H1 (cell line): ENCODE measurements at regions not wholly inside any gene's neighbourhood (a gene's known extent, or its start where the extent isn't known, plus 50 kb on each side); places are given as distances from the start of the nearest gene placed in this dataset.

Experiments used
- CTCF ChIA-PET: fragments of 300-600 bp; sonication (Branson Sonifier 250); formaldehyde crosslinking; loops from one replicate; lab custom pipeline; 2021; ENCODE audit not compliant: partially characterized antibody; lab: Charles Lee
- POLR2A ChIA-PET: fragments of 300-600 bp; sonication (Branson Sonifier 250); formaldehyde crosslinking; loops from one replicate; lab custom pipeline; 2021; ENCODE audit warnings: inconsistent platforms; ENCODE audit not compliant: partially characterized antibody; lab: Charles Lee
- DNase-seq, 2 experiments: peaks; one replicate each; pipeline versions ENCODE4 v3.0.0 to v3.0.0-alpha.2; 2010 to 2022; ENCODE audit warnings: low spot score in 2 of 2, low read depth in 1 of 2, mixed read lengths in 1 of 2
- FAIRE-seq: peaks from 2 replicates; lab custom pipeline; 2011; peaks lifted over from hg19 to GRCh38; lab: Jason Lieb, UNC
- H2AFZ ChIP-seq: 2 replicates; pipeline ENCODE4 v1.8.1; 2012; ENCODE audit warnings: low read length, inconsistent platforms
- H2AK5ac ChIP-seq: 2 replicates; pipeline ENCODE4 v1.6.1; 2013; ENCODE audit warnings: low read depth, low read length
- H2BK120ac ChIP-seq: replicated peaks from 2 replicates; pipeline ENCODE3; 2013; ENCODE audit warnings: low read depth, low read length, inconsistent platforms
- H2BK12ac ChIP-seq: 2 replicates; pipeline ENCODE4 v1.6.1; 2013; ENCODE audit warnings: low read depth, low read length
- H2BK15ac ChIP-seq: 2 replicates; pipeline ENCODE4 v1.6.1; 2013; ENCODE audit warnings: low read length
- H2BK20ac ChIP-seq: 2 replicates; pipeline ENCODE4 v1.6.1; 2013; ENCODE audit warnings: low read length
- H2BK5ac ChIP-seq: 2 replicates; pipeline ENCODE4 v1.6.1; 2013; ENCODE audit warnings: low read depth, low read length
- H3K14ac ChIP-seq: 2 replicates; pipeline ENCODE4 v1.6.1; 2013; ENCODE audit warnings: inconsistent platforms; ENCODE audit not compliant: insufficient read length
- H3K18ac ChIP-seq: 2 replicates; pipeline ENCODE4 v1.6.1; 2013; ENCODE audit warnings: low read length; ENCODE audit errors: extremely low read depth
- H3K23ac ChIP-seq: 2 replicates; pipeline ENCODE4 v1.6.1; 2013; ENCODE audit warnings: inconsistent platforms; ENCODE audit not compliant: insufficient read length
- H3K23me2 ChIP-seq: 2 replicates; pipeline ENCODE4 v1.6.1; 2013; ENCODE audit warnings: low read depth, low read length
- H3K27ac ChIP-seq: 2 replicates; pipeline ENCODE4 v1.6.1; 2011; ENCODE audit warnings: low read depth, low read length, inconsistent platforms
- H3K27me3 ChIP-seq, 4 experiments: replicated peaks in 1 of 4; 1 replicate in 1 of 4; 2 replicates in 3 of 4; pipeline versions ENCODE4 v1.6.1 to v1.8.1; 2011 to 2013; ENCODE audit warnings: low read length in 3 of 4, mild to moderate bottlenecking in 3 of 4, inconsistent platforms in 2 of 4, mixed read lengths in 2 of 4, moderate library complexity in 1 of 4; ENCODE audit not compliant: control insufficient read depth in 3 of 4, insufficient read depth in 3 of 4; ENCODE audit errors: extremely low read depth in 1 of 4
- H3K36me3 ChIP-seq, 4 experiments: 2 replicates each; pipeline versions ENCODE4 v1.6.1 to v1.8.1; 2011 to 2013; ENCODE audit warnings: mild to moderate bottlenecking in 4 of 4, low read length in 3 of 4, moderate library complexity in 2 of 4, control low read depth in 1 of 4, inconsistent platforms in 1 of 4; ENCODE audit not compliant: insufficient read depth in 4 of 4, control insufficient read depth in 2 of 4
- H3K4ac ChIP-seq: replicated peaks from 2 replicates; pipeline ENCODE3; 2013; ENCODE audit warnings: low read length, low read depth, mixed read lengths, inconsistent platforms; ENCODE audit not compliant: insufficient read length
- H3K4me1 ChIP-seq, 4 experiments: replicated peaks in 1 of 4; 1 replicate in 1 of 4; 2 replicates in 3 of 4; pipeline versions ENCODE4 v1.6.1 to v1.8.1; 2011 to 2013; ENCODE audit warnings: low read length in 3 of 4, inconsistent platforms in 2 of 4, mixed read lengths in 1 of 4; ENCODE audit not compliant: insufficient read depth in 4 of 4, control insufficient read depth in 3 of 4
- H3K4me2 ChIP-seq, 2 experiments: 2 replicates each; pipeline versions ENCODE4 v1.6.1 to v1.8.1; 2011 to 2013; ENCODE audit warnings: low read depth in 2 of 2, low read length in 2 of 2, control low read depth in 1 of 2, inconsistent platforms in 1 of 2, mild to moderate bottlenecking in 1 of 2; ENCODE audit not compliant: insufficient read depth in 1 of 2
- H3K4me3 ChIP-seq, 4 experiments: fragments of 200-600, 300-600 bp in 1 of 4; sonication (generic), shearing (Covaris generic), sonication (Bioruptor Twin) in 1 of 4; 2 replicates each; pipeline versions ENCODE4 v1.5.1 to v1.8.1; 2011 to 2016; ENCODE audit warnings: low read length in 4 of 4, low read depth in 3 of 4, control low read depth in 2 of 4, inconsistent platforms in 2 of 4, mild to moderate bottlenecking in 2 of 4, mixed read lengths in 1 of 4, moderate library complexity in 1 of 4; ENCODE audit not compliant: insufficient read depth in 2 of 4; ENCODE audit errors: extremely low read depth in 1 of 4
- H3K56ac ChIP-seq: replicated peaks from 2 replicates; pipeline ENCODE3; 2013; ENCODE audit warnings: low read depth, mild to moderate bottlenecking, mixed read lengths, low read length, inconsistent platforms; ENCODE audit not compliant: insufficient read length
- H3K79me1 ChIP-seq: 2 replicates; pipeline ENCODE4 v1.6.1; 2013; ENCODE audit warnings: low read depth, low read length, control low read depth
- H3K79me2 ChIP-seq, 2 experiments: 2 replicates each; pipeline versions ENCODE4 v1.6.1 to v1.8.1; 2012 to 2013; ENCODE audit warnings: low read length in 2 of 2, mild to moderate bottlenecking in 2 of 2, inconsistent platforms in 1 of 2; ENCODE audit not compliant: insufficient read depth in 2 of 2, control insufficient read depth in 1 of 2
- H3K9ac ChIP-seq, 4 experiments: replicated peaks in 1 of 4; 1 replicate in 1 of 4; 2 replicates in 3 of 4; pipeline versions ENCODE4 v1.6.1 to v1.8.1; 2011 to 2013; ENCODE audit warnings: low read depth in 3 of 4, low read length in 3 of 4, control low read depth in 2 of 4, mild to moderate bottlenecking in 2 of 4, moderate library complexity in 2 of 4, inconsistent platforms in 1 of 4; ENCODE audit errors: extremely low read depth in 1 of 4
- H3K9me3 ChIP-seq, 2 experiments: 2 replicates each; pipeline versions ENCODE4 v1.6.1 to v1.8.1; 2012 to 2013; ENCODE audit warnings: mild to moderate bottlenecking in 2 of 2, moderate library complexity in 2 of 2, control low read depth in 1 of 2, inconsistent platforms in 1 of 2, low read depth in 1 of 2, low read length in 1 of 2, mixed read lengths in 1 of 2; ENCODE audit not compliant: insufficient read depth in 2 of 2
- H4K20me1 ChIP-seq, 2 experiments: replicated peaks in 1 of 2; 2 replicates each; pipeline versions ENCODE3 to v1.8.1; 2011 to 2013; ENCODE audit warnings: inconsistent platforms in 2 of 2, low read length in 2 of 2, mild to moderate bottlenecking in 1 of 2; ENCODE audit not compliant: insufficient read depth in 2 of 2, control insufficient read depth in 1 of 2
- H4K5ac ChIP-seq: 2 replicates; pipeline ENCODE4 v1.6.1; 2013; ENCODE audit warnings: low read length, low read depth, mixed read lengths, inconsistent platforms; ENCODE audit not compliant: insufficient read length
- H4K8ac ChIP-seq: 2 replicates; pipeline ENCODE4 v1.8.0; 2013; ENCODE audit warnings: mild to moderate bottlenecking, moderate library complexity, low read length, inconsistent platforms; ENCODE audit not compliant: insufficient read depth; ENCODE audit errors: extremely low read depth
- H4K91ac ChIP-seq: replicated peaks from 2 replicates; pipeline ENCODE3; 2013; ENCODE audit warnings: low read length, mixed read lengths, inconsistent platforms; ENCODE audit not compliant: insufficient read length
- BCL11A ChIP-seq, 2 experiments: IDR thresholded peaks; one replicate each; pipeline ENCODE4 v1.6.1; 2011; ENCODE audit warnings: low read depth in 2 of 2, low read length in 2 of 2, mild to moderate bottlenecking in 2 of 2
- CHD1 ChIP-seq: IDR thresholded peaks from 2 replicates; pipeline ENCODE4 v1.6.1; 2012; ENCODE audit warnings: low read depth, low read length, improper control_type of control experiment
- FOSL1 ChIP-seq: IDR thresholded peaks from 2 replicates; pipeline ENCODE4 v1.6.1; 2011; ENCODE audit warnings: mild to moderate bottlenecking, low read depth, low read length, moderate library complexity; ENCODE audit not compliant: insufficient read depth
- GTF2F1 ChIP-seq: IDR thresholded peaks from 2 replicates; pipeline ENCODE4 v1.6.1; 2012; ENCODE audit warnings: low read depth, low read length, improper control_type of control experiment, borderline replicate concordance
- JUN ChIP-seq: IDR thresholded peaks from 2 replicates; pipeline ENCODE4 v1.6.1; 2011; ENCODE audit warnings: low read depth, mild to moderate bottlenecking, improper control_type of control experiment, low read length
- JUND ChIP-seq: IDR thresholded peaks from 2 replicates; pipeline ENCODE4 v1.6.1; 2011; ENCODE audit warnings: mild to moderate bottlenecking, improper control_type of control experiment, low read length
- KDM1A ChIP-seq: fragments of 200-600, 300-600 bp; sonication (generic); IDR thresholded peaks from 2 replicates; pipeline ENCODE4 v1.7.1; 2016; ENCODE audit warnings: mild to moderate bottlenecking, low read length, borderline replicate concordance
- PHF8 ChIP-seq: fragments of 200-600 bp; sonication (generic); conservative IDR thresholded peaks from 2 replicates; pipeline ENCODE4 v1.7.1; 2012; ENCODE audit warnings: low read depth, mild to moderate bottlenecking, inconsistent platforms, low read length, moderate library complexity
- RXRA ChIP-seq: IDR thresholded peaks from 2 replicates; pipeline ENCODE4 v1.6.1; 2011; ENCODE audit warnings: low read depth, mild to moderate bottlenecking, low read length, moderate library complexity; ENCODE audit not compliant: insufficient read depth
- SIN3A ChIP-seq, 2 experiments: IDR thresholded peaks in 1 of 2; conservative IDR thresholded peaks in 1 of 2; 2 replicates each; pipeline ENCODE4 v1.6.1; 2011 to 2012; ENCODE audit warnings: low read length in 2 of 2, improper control_type of control experiment in 1 of 2, low read depth in 1 of 2, mild to moderate bottlenecking in 1 of 2
- SIX5 ChIP-seq: IDR thresholded peaks from 2 replicates; pipeline ENCODE4 v1.6.1; 2011; ENCODE audit warnings: mild to moderate bottlenecking, low read depth, low read length
- SP1 ChIP-seq: IDR thresholded peaks from 2 replicates; pipeline ENCODE4 v1.6.1; 2011; ENCODE audit warnings: low read depth, low read length
- TAF1 ChIP-seq: IDR thresholded peaks from 2 replicates; pipeline ENCODE4 v1.6.1; 2011; ENCODE audit warnings: mild to moderate bottlenecking, low read depth, low read length
- USF2 ChIP-seq: IDR thresholded peaks from 2 replicates; pipeline ENCODE4 v1.6.1; 2011; ENCODE audit warnings: low read length, improper control_type of control experiment
- WGBS, 2 experiments: shearing (Covaris generic) in 1 of 2; methylation state at CpG; one replicate each; pipeline versions ENCODE4 v1.1.6 to v1.1.7; 2013 to 2015; ENCODE audit warnings: low lambda C conversion rate in 2 of 2, mixed read lengths in 2 of 2, inconsistent platforms in 1 of 2, low coverage in 1 of 2, missing lambda C conversion rate in 1 of 2; ENCODE audit not compliant: insufficient replicate concordance in 2 of 2, insufficient coverage in 1 of 2, insufficient read length in 1 of 2; ENCODE audit errors: extremely low coverage in 1 of 2, missing lambda C conversion rate in 1 of 2; 5-methylcytosine and 5-hydroxymethylcytosine counted together

DNA sequence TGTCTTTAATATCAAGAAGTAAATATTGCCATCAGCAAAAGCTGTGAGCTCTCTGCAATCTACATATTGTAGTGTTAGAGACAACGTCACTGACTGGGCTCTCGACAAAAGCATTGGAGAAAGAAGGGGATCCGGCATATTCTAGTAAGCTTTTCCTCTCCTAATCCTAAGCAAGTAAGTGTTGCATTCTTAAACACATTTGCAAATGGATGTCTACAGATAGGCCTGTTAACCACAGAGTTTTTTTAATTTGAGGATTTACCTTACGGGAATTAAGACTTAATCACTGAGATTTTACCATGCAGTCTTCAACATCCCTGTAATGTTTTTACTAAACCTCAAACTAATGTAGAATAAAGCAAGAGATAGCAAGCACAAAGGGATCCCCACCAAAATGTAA is 426.5 kb upstream of the CAMK1G start:
- no peak overlapping the region for H2BK20ac ChIP-seq
- no peaks in the 10 kb centered on the region for H3K36me3 ChIP-seq
- no peak overlapping the region for H4K91ac ChIP-seq
- CTCF ChIA-PET: interaction anchor here (0.6 to 1.0 kb wide), 2 partner anchors 35 to 1537 kb away, joined by 3 to 4 read pairs; no protein-coding TSS in a partner anchor
- no peak overlapping the region for H3K4me3 ChIP-seq
- no peak overlapping the region for H3K23ac ChIP-seq
- POLR2A ChIA-PET: interaction anchor here (0.6 kb wide), 1 partner anchor 324 kb away, joined by 3 read pairs; no protein-coding TSS in a partner anchor
- no peak overlapping the region for H3K27ac ChIP-seq
- no peak overlapping the region for H2BK120ac ChIP-seq
- H3K4me2 ChIP-seq: no peak overlapping the region; a peak in 2 of 4 replicates
- DNase-seq: no peak
- H3K14ac ChIP-seq: no peak overlapping the region
- H2BK12ac ChIP-seq: no peak overlapping the region
- H2BK15ac ChIP-seq: no peak overlapping the region
- peak overlapping the region; percentile 2 for H4K5ac ChIP-seq
- no peak overlapping the region for H2AK5ac ChIP-seq
- no peaks in the 10 kb centered on the region for H3K23me2 ChIP-seq
- H3K79me1 ChIP-seq: no peaks in the 10 kb centered on the region
- H3K79me2 ChIP-seq: no peaks in the 10 kb centered on the region
- no peak overlapping the region for H2AFZ ChIP-seq
- H3K9ac ChIP-seq: no peak overlapping the region
- H4K20me1 ChIP-seq: no peaks in the 10 kb centered on the region
- peaks cover 4 to 18% (median 12%) of the 10 kb centered on the region in 4 experiments; a peak in 6 of 7 replicates for H3K4me1 ChIP-seq
- H3K56ac ChIP-seq: no peak overlapping the region
- no peaks in the 10 kb centered on the region for H3K27me3 ChIP-seq
- H2BK5ac ChIP-seq: peak overlapping the region; percentile 14; the same call in 1 of the 2 replicates
- H4K8ac ChIP-seq: no peak overlapping the region
- H3K18ac ChIP-seq: no peak overlapping the region
- no peak overlapping the region for H3K4ac ChIP-seq
- no peak for FAIRE-seq
- no peaks in the 10 kb centered on the region for H3K9me3 ChIP-seq
- WGBS, 2 experiments: 61% methylated on average over 4 of the region's 4 CpGs; no CpG with 5 or more reads in 1 of the 2 experiments
- TF ChIP-seq JUN: no peak
- no peak for TF ChIP-seq FOSL1
- no peak for TF ChIP-seq PHF8
- no peak for TF ChIP-seq SIN3A (conservative IDR thresholded peaks at IDR 0.05 in 1 of 2, IDR thresholded peaks at IDR 0.05 in 1 of 2; ENCODE audit: low read depth in 1 of 2, low read length in 2 of 2)
- TF ChIP-seq JUND: no peak
- no peak for TF ChIP-seq BCL11A (IDR thresholded peaks at IDR 0.05; ENCODE audit: low read depth in 2 of 2, low read length in 2 of 2)
- no peak for TF ChIP-seq CHD1
- no peak for TF ChIP-seq GTF2F1
- TF ChIP-seq RXRA: no peak
- TF ChIP-seq SIX5: no peak
- TF ChIP-seq KDM1A: no peak
- no peak for TF ChIP-seq SP1
- TF ChIP-seq USF2: no peak
- no peak for TF ChIP-seq TAF1
